ENCODE measurements at regions not wholly inside any gene's neighbourhood (a gene's known extent, or its start where the extent isn't known, plus 50 kb on each side); places are given as distances from the start of the nearest gene placed in this dataset.

GRCh38 chr14:98742001-98742400 is 530.0 kb downstream of the BCL11B start:
- no peak overlapping the region for H3K27ac ChIP-seq (ENCODE audit: low read depth in 1 of 2, low read length in 1 of 2)
- H3K4me1 ChIP-seq (ENCODE audit: control insufficient read depth in 2 of 2, insufficient read depth in 2 of 2, low read length in 2 of 2): peaks cover 0 to 27% of the 10 kb centered on the region in 2 donors
- H3K36me3 ChIP-seq (ENCODE audit: control insufficient read depth in 2 of 2, insufficient read depth in 2 of 2, low read length in 1 of 2): no peaks in the 10 kb centered on the region
- H3K27me3 ChIP-seq (ENCODE audit: control insufficient read depth in 2 of 2, insufficient read depth in 1 of 2, low read length in 1 of 2): no peaks in the 10 kb centered on the region
- H3K4me3 ChIP-seq (ENCODE audit: low read length in 2 of 2): no peak overlapping the region
- peaks cover 0 to 7% of the 10 kb centered on the region in 2 donors for H3K9me3 ChIP-seq (ENCODE audit: control insufficient read depth in 2 of 2, insufficient read depth in 1 of 2, low read length in 1 of 2)
- 73% methylated on average over 7 of the region's 7 CpGs for WGBS
- no peak for DNase-seq (ENCODE audit: low read depth in 6 of 9, low spot score in 9 of 9)

- no peaks in the 10 kb centered on the region for H3K27me3 ChIP-seq (ENCODE audit: control insufficient read depth in 2 of 2, insufficient read depth in 1 of 2, low read length in 1 of 2)
- 96% methylated on average over 8 of the region's 8 CpGs for WGBS
- H3K4me1 ChIP-seq (ENCODE audit: control insufficient read depth in 2 of 2, insufficient read depth in 2 of 2, low read length in 2 of 2): peaks cover 0 to 27% of the 10 kb centered on the region in 2 donors
- H3K4me3 ChIP-seq (ENCODE audit: low read length in 2 of 2): no peak overlapping the region
- peaks cover 0 to 3% of the 10 kb centered on the region in 2 donors for H3K9me3 ChIP-seq (ENCODE audit: control insufficient read depth in 2 of 2, insufficient read depth in 1 of 2, low read length in 1 of 2)
- H3K27ac ChIP-seq (ENCODE audit: low read depth in 1 of 2, low read length in 1 of 2): no peak overlapping the region
- H3K36me3 ChIP-seq (ENCODE audit: control insufficient read depth in 2 of 2, insufficient read depth in 2 of 2, low read length in 1 of 2): no peaks in the 10 kb centered on the region
- DNase-seq (ENCODE audit: low read depth in 6 of 9, low spot score in 9 of 9): no peak
Observed at GRCh38 chr14:98743536-98743935, 528.5 kb downstream of the BCL11B start.

DNA sequence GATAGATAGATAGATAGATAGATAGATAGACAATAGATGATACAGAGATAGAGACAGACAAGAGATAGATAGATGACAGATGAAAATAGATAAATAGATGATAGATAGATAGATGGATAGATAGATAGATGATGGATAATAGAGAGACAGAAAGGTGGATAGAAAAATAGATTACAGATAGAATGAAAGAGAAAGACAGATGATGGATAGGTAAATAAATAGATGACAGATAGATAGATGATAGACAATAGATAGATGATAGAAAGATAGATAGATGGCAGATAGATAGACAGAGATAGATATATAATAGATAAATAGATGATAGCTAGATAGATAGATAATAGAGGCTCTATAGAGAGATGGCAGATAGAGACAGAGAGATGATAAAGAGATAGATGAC is 523.0 kb downstream of the BCL11B start:
- peaks cover 0 to 15% of the 10 kb centered on the region in 2 donors for H3K4me1 ChIP-seq (ENCODE audit: control insufficient read depth in 2 of 2, insufficient read depth in 2 of 2, low read length in 2 of 2)
- DNase-seq (ENCODE audit: low read depth in 6 of 9, low spot score in 9 of 9): no peak
- H3K9me3 ChIP-seq (ENCODE audit: control insufficient read depth in 2 of 2, insufficient read depth in 1 of 2, low read length in 1 of 2): no peaks in the 10 kb centered on the region
- H3K27ac ChIP-seq (ENCODE audit: low read depth in 1 of 2, low read length in 1 of 2): no peak overlapping the region
- H3K36me3 ChIP-seq (ENCODE audit: control insufficient read depth in 2 of 2, insufficient read depth in 2 of 2, low read length in 1 of 2): no peaks in the 10 kb centered on the region
- no peak overlapping the region for H3K4me3 ChIP-seq (ENCODE audit: low read length in 2 of 2)
- H3K27me3 ChIP-seq (ENCODE audit: control insufficient read depth in 2 of 2, insufficient read depth in 1 of 2, low read length in 1 of 2): no peaks in the 10 kb centered on the region

DNA sequence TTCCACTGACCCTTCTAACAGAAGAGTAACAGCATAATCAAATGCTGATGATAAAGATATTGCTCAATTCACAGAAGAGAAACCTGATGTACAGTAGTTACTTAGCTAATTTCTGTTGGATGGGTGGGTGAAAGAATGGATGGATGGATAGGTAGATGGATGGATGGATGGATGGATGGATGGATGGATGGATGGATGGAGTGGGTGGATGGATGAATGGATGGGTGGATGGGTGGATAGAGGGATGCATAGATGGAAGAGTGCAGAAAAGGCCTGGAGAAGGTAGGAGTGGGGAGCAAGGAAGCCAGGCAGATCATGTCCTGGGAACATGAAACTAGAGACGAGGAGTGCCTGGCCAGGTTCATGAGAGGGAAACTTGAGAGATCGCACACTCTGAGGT is 520.9 kb downstream of the BCL11B start:
- no peak for DNase-seq (ENCODE audit: low read depth in 6 of 9, low spot score in 9 of 9)
- no peaks in the 10 kb centered on the region for H3K4me1 ChIP-seq (ENCODE audit: control insufficient read depth in 2 of 2, insufficient read depth in 2 of 2, low read length in 2 of 2)
- no peaks in the 10 kb centered on the region for H3K9me3 ChIP-seq (ENCODE audit: control insufficient read depth in 2 of 2, insufficient read depth in 1 of 2, low read length in 1 of 2)
- 95% methylated on average over 2 of the region's 2 CpGs for WGBS
- no peak overlapping the region for H3K4me3 ChIP-seq (ENCODE audit: low read length in 2 of 2)
- no peak overlapping the region for H3K27ac ChIP-seq (ENCODE audit: low read depth in 1 of 2, low read length in 1 of 2)
- no peaks in the 10 kb centered on the region for H3K36me3 ChIP-seq (ENCODE audit: control insufficient read depth in 2 of 2, insufficient read depth in 2 of 2, low read length in 1 of 2)
- H3K27me3 ChIP-seq (ENCODE audit: control insufficient read depth in 2 of 2, insufficient read depth in 1 of 2, low read length in 1 of 2): no peaks in the 10 kb centered on the region

DNA sequence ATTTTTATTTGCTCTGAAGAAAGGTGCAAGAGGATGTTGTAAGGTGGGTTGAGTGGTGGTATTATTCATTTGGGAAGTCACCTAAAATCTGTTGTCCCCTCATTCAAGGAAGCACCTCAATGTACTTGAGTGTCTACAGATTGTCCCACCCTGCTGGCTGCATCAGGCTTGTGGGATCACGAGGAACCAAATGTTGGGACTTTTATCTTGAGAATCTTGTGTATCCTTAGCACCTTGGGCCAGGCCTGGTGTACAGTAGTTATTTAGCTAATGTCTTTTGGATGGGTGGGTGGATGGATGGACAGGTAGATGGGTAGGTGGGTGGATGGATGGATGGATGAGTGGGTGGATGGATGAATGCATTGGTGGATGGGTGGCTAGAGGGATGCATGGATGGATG is 519.3 kb downstream of the BCL11B start:
- Histone ChIP-seq H3K9me3 (ENCODE audit: control insufficient read depth in 2 of 2, insufficient read depth in 1 of 2, low read length in 1 of 2) (no peaks in the 10 kb centered on the region), H3K36me3 (ENCODE audit: control insufficient read depth in 2 of 2, insufficient read depth in 2 of 2, low read length in 1 of 2) (no peaks in the 10 kb centered on the region), H3K27ac (ENCODE audit: low read depth in 1 of 2, low read length in 1 of 2) (no peak overlapping the region), H3K4me3 (ENCODE audit: low read length in 2 of 2) (no peak overlapping the region), H3K27me3 (ENCODE audit: control insufficient read depth in 2 of 2, insufficient read depth in 1 of 2, low read length in 1 of 2) (no peaks in the 10 kb centered on the region), H3K4me1 (ENCODE audit: control insufficient read depth in 2 of 2, insufficient read depth in 2 of 2, low read length in 2 of 2) (no peaks in the 10 kb centered on the region)
- WGBS: 97% methylated on average over 1 of the region's 1 CpG
- DNase-seq (ENCODE audit: low read depth in 6 of 9, low spot score in 9 of 9): no peak

DNA sequence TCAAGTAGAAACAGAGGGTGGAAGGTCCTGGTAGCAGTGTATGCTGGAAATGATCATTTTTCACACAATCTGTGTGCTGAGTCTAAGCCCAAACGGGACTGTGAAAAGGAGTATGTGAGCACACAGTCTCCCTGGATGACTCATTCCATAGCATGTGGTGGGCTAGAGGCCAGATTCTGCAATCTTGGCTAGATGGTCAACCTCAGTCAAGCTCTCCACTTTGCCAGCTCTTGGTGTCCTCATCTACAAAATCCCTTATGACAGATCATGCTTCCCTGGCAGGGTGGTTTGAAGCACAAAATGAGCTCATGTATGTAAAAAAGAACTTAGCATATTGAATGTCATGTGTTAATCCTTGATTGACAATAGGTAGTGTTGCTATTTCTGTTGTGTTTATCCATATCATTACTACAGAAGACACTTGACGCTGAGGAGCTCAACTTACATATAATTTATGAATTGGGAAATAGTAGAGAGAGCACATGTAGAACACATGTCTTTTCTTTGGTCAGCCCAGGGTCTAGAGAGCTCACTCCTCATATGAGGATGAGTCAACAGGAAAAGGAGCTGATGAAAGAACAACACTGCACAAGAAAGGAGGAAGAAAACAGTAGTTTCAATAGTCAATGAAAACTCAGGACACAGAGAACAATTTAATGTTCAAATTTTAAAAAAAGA is 517.5 kb downstream of the BCL11B start:
- H3K36me3 ChIP-seq (ENCODE audit: control insufficient read depth in 2 of 2, insufficient read depth in 2 of 2, low read length in 1 of 2): no peaks in the 10 kb centered on the region
- WGBS: 91% methylated on average over 2 of the region's 2 CpGs
- no peak overlapping the region for H3K27ac ChIP-seq (ENCODE audit: low read depth in 1 of 2, low read length in 1 of 2)
- H3K9me3 ChIP-seq (ENCODE audit: control insufficient read depth in 2 of 2, insufficient read depth in 1 of 2, low read length in 1 of 2): no peaks in the 10 kb centered on the region
- no peak for DNase-seq (ENCODE audit: low read depth in 6 of 9, low spot score in 9 of 9)
- no peaks in the 10 kb centered on the region for H3K4me1 ChIP-seq (ENCODE audit: control insufficient read depth in 2 of 2, insufficient read depth in 2 of 2, low read length in 2 of 2)
- H3K27me3 ChIP-seq (ENCODE audit: control insufficient read depth in 2 of 2, insufficient read depth in 1 of 2, low read length in 1 of 2): no peaks in the 10 kb centered on the region
- no peak overlapping the region for H3K4me3 ChIP-seq (ENCODE audit: low read length in 2 of 2)

DNA sequence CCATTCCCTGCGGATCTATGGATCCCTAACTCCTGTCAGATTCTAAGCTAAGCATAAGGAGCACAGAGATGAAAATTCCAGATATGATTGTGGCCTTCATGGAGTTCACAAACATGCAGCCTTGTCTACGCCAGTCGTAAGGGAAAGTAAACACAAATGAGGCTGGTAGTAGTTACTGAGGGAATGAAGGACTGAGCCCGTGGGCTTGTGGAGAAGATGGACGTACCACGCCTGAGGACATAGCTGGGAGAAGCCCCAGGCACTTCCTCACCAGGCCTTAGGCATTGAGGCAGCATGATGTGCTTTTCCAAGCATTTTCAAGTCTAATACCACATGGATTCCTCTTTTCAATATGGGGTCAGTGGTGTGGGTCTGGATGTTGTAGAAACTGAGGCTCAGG is 515.2 kb downstream of the BCL11B start:
- no peak for DNase-seq (ENCODE audit: low read depth in 6 of 9, low spot score in 9 of 9)
- 96% methylated on average over 6 of the region's 6 CpGs for WGBS
- Histone ChIP-seq H3K4me1 (ENCODE audit: control insufficient read depth in 2 of 2, insufficient read depth in 2 of 2, low read length in 2 of 2) (no peaks in the 10 kb centered on the region), H3K9me3 (ENCODE audit: control insufficient read depth in 2 of 2, insufficient read depth in 1 of 2, low read length in 1 of 2) (no peaks in the 10 kb centered on the region), H3K4me3 (ENCODE audit: low read length in 2 of 2) (no peak overlapping the region), H3K27me3 (ENCODE audit: control insufficient read depth in 2 of 2, insufficient read depth in 1 of 2, low read length in 1 of 2) (no peaks in the 10 kb centered on the region), H3K36me3 (ENCODE audit: control insufficient read depth in 2 of 2, insufficient read depth in 2 of 2, low read length in 1 of 2) (no peaks in the 10 kb centered on the region), H3K27ac (ENCODE audit: low read depth in 1 of 2, low read length in 1 of 2) (no peak overlapping the region)

DNA sequence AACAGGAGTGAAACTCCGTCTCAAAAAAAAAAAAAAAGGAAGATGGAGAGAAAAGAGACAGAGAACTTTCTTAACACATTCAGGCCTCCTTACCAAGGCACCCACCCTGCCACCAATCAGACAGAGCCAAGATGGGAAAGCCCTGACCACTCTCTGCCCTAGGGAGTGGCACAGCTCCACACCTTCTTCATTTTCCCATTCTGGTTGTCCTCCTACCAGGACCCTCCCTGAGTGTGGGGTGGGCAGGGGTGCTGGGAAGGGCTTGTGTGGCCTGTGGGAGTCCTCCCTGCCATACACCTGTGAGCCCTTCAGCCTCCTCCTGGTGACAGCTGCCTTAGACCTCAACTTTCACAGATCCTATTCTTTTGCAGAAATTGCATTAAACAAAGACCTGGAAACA is 513.6 kb downstream of the BCL11B start:
- H3K27me3 ChIP-seq (ENCODE audit: control insufficient read depth in 2 of 2, insufficient read depth in 1 of 2, low read length in 1 of 2): no peaks in the 10 kb centered on the region
- no peak overlapping the region for H3K27ac ChIP-seq (ENCODE audit: low read depth in 1 of 2, low read length in 1 of 2)
- no peaks in the 10 kb centered on the region for H3K4me1 ChIP-seq (ENCODE audit: control insufficient read depth in 2 of 2, insufficient read depth in 2 of 2, low read length in 2 of 2)
- no peaks in the 10 kb centered on the region for H3K9me3 ChIP-seq (ENCODE audit: control insufficient read depth in 2 of 2, insufficient read depth in 1 of 2, low read length in 1 of 2)
- no peak overlapping the region for H3K4me3 ChIP-seq (ENCODE audit: low read length in 2 of 2)
- WGBS: 91% methylated on average over 1 of the region's 1 CpG
- H3K36me3 ChIP-seq (ENCODE audit: control insufficient read depth in 2 of 2, insufficient read depth in 2 of 2, low read length in 1 of 2): no peaks in the 10 kb centered on the region
- no peak for DNase-seq (ENCODE audit: low read depth in 6 of 9, low spot score in 9 of 9)

- Histone ChIP-seq H3K36me3 (ENCODE audit: control insufficient read depth in 2 of 2, insufficient read depth in 2 of 2, low read length in 1 of 2) (no peaks in the 10 kb centered on the region), H3K4me1 (ENCODE audit: control insufficient read depth in 2 of 2, insufficient read depth in 2 of 2, low read length in 2 of 2) (no peaks in the 10 kb centered on the region), H3K4me3 (ENCODE audit: low read length in 2 of 2) (no peak overlapping the region), H3K27me3 (ENCODE audit: control insufficient read depth in 2 of 2, insufficient read depth in 1 of 2, low read length in 1 of 2) (no peaks in the 10 kb centered on the region), H3K9me3 (ENCODE audit: control insufficient read depth in 2 of 2, insufficient read depth in 1 of 2, low read length in 1 of 2) (no peaks in the 10 kb centered on the region), H3K27ac (ENCODE audit: low read depth in 1 of 2, low read length in 1 of 2) (no peak overlapping the region)
- DNase-seq (ENCODE audit: low read depth in 6 of 9, low spot score in 9 of 9): no peak
- 96% methylated on average over 1 of the region's 1 CpG for WGBS
Observed at GRCh38 chr14:98761993-98762392, 510.0 kb downstream of the BCL11B start.

- no peak for DNase-seq (ENCODE audit: low read depth in 6 of 9, low spot score in 9 of 9)
- Histone ChIP-seq H3K27me3 (ENCODE audit: control insufficient read depth in 2 of 2, insufficient read depth in 1 of 2, low read length in 1 of 2) (no peaks in the 10 kb centered on the region), H3K27ac (ENCODE audit: low read depth in 1 of 2, low read length in 1 of 2) (no peak overlapping the region), H3K4me3 (ENCODE audit: low read length in 2 of 2) (no peak overlapping the region), H3K4me1 (ENCODE audit: control insufficient read depth in 2 of 2, insufficient read depth in 2 of 2, low read length in 2 of 2) (peaks cover 0 to 2% of the 10 kb centered on the region in 2 donors), H3K9me3 (ENCODE audit: control insufficient read depth in 2 of 2, insufficient read depth in 1 of 2, low read length in 1 of 2) (no peaks in the 10 kb centered on the region), H3K36me3 (ENCODE audit: control insufficient read depth in 2 of 2, insufficient read depth in 2 of 2, low read length in 1 of 2) (no peaks in the 10 kb centered on the region)
- WGBS: 89% methylated on average over 4 of the region's 4 CpGs
Observed at GRCh38 chr14:98766818-98767217, 505.2 kb downstream of the BCL11B start.
